Nephron progenitor cell (in vitro differentiated cells): ENCODE measurements at regions not wholly inside any gene's neighbourhood (a gene's known extent, or its start where the extent isn't known, plus 50 kb on each side); places are given as distances from the start of the nearest gene placed in this dataset.

Experiments used
- DNase-seq: peaks from one replicate; pipeline ENCODE4 v3.0.0; 2021
- H3K27ac Mint-ChIP-seq: 2 replicates; pipeline ENCODE4 v1.8.0; 2021; ENCODE audit warnings: mild to moderate bottlenecking, moderate library complexity, mixed read lengths
- H3K27me3 Mint-ChIP-seq: 2 replicates; pipeline ENCODE4 v1.8.0; 2021; ENCODE audit warnings: mild to moderate bottlenecking, low read depth, mixed read lengths; ENCODE audit not compliant: poor library complexity
- H3K36me3 Mint-ChIP-seq: 2 replicates; pipeline ENCODE4 v1.8.0; 2021; ENCODE audit warnings: low read depth, mixed read lengths
- H3K4me1 Mint-ChIP-seq: 2 replicates; pipeline ENCODE4 v1.8.0; 2021; ENCODE audit warnings: mixed read lengths
- H3K4me3 Mint-ChIP-seq: 2 replicates; pipeline ENCODE4 v1.8.0; 2021; ENCODE audit warnings: mild to moderate bottlenecking, moderate library complexity, mixed read lengths
- H3K9me3 Mint-ChIP-seq: 2 replicates; pipeline ENCODE4 v1.8.0; 2021; ENCODE audit warnings: mild to moderate bottlenecking, moderate library complexity, mixed read lengths
- CTCF ChIP-seq: fragments of 200-600 bp; sonication (generic); IDR thresholded peaks from 2 replicates; pipeline ENCODE4 v1.5.0; 2021; ENCODE audit warnings: antibody characterized with exemption

- TF ChIP-seq CTCF, result no peak
- Mint-ChIP-seq H3K4me3 (no peak overlapping the region), H3K27me3 (no peaks in the 10 kb centered on the region), H3K36me3 (no peaks in the 10 kb centered on the region), H3K9me3 (peaks cover 9% of the 10 kb centered on the region), H3K27ac (no peak overlapping the region), H3K4me1 (no peaks in the 10 kb centered on the region)
- DNase-seq, result no peak
Measured at GRCh38 chr6:77337392-77337791, 125.9 kb downstream of the HTR1B start.

- Mint-ChIP-seq H3K4me3 (no peak overlapping the region), H3K27ac (no peak overlapping the region), H3K36me3 (no peaks in the 10 kb centered on the region), H3K9me3 (peaks cover 9% of the 10 kb centered on the region), H3K27me3 (no peaks in the 10 kb centered on the region), H3K4me1 (no peaks in the 10 kb centered on the region)
- TF ChIP-seq CTCF, result no peak
- no peak for DNase-seq
Measured at GRCh38 chr6:77334093-77334492, 129.2 kb downstream of the HTR1B start.

GRCh38 chr6:77332915-77333623, 130.2 kb downstream of the HTR1B start:
- Mint-ChIP-seq H3K4me3 (no peak overlapping the region), H3K36me3 (no peaks in the 10 kb centered on the region), H3K27me3 (no peaks in the 10 kb centered on the region), H3K27ac (no peak overlapping the region), H3K9me3 (peaks cover 9% of the 10 kb centered on the region), H3K4me1 (no peaks in the 10 kb centered on the region)
- TF ChIP-seq CTCF, result no peak
- no peak for DNase-seq

- no peak overlapping the region for H3K27ac Mint-ChIP-seq
- H3K9me3 Mint-ChIP-seq, result no peaks in the 10 kb centered on the region
- no peaks in the 10 kb centered on the region for H3K4me1 Mint-ChIP-seq
- no peaks in the 10 kb centered on the region for H3K36me3 Mint-ChIP-seq
- TF ChIP-seq CTCF, result no peak
- H3K27me3 Mint-ChIP-seq, result no peaks in the 10 kb centered on the region
- no peak for DNase-seq
- no peak overlapping the region for H3K4me3 Mint-ChIP-seq
Measured at GRCh38 chr6:77326711-77327110, 136.6 kb downstream of the HTR1B start.

- Mint-ChIP-seq H3K27ac (no peak overlapping the region), H3K9me3 (no peaks in the 10 kb centered on the region)
Measured at GRCh38 chr6:77326029-77326428, 137.3 kb downstream of the HTR1B start.

More at GRCh38 chr6:77326029-77326428, 137.3 kb downstream of the HTR1B start:
- Mint-ChIP-seq H3K36me3 (no peaks in the 10 kb centered on the region), H3K4me1 (no peaks in the 10 kb centered on the region), H3K27me3 (no peaks in the 10 kb centered on the region), H3K4me3 (no peak overlapping the region)
- DNase-seq, result no peak
- no peak for TF ChIP-seq CTCF
